SK-N-SH (cell line): ENCODE measurements at regions not wholly inside any gene's neighbourhood (a gene's known extent, or its start where the extent isn't known, plus 50 kb on each side); places are given as distances from the start of the nearest gene placed in this dataset.

Experiments used
- CTCF ChIA-PET: fragments of 300-600, 350-600 bp; formaldehyde crosslinking; extraction: SDS; loops from one replicate; lab custom pipeline; 2021; lab: Yijun Ruan, JAX
- POLR2A ChIA-PET: fragments of 350-600 bp; sonication (Branson Sonifier 250); formaldehyde crosslinking; extraction: SDS; loops from one replicate; lab custom pipeline; 2020; ENCODE audit warnings: antibody characterized with exemption, inconsistent platforms; lab: Yijun Ruan, JAX
- DNase-seq: peaks from one replicate; pipeline ENCODE4 v3.0.0; 2012
- H2AFZ ChIP-seq: fragments of 200-600 bp; sonication (generic); 2 replicates; pipeline ENCODE4 v1.8.1; 2016; ENCODE audit warnings: antibody characterized with exemption, mild to moderate bottlenecking, low read depth
- H3F3A ChIP-seq: fragments of 200-600 bp; sonication (generic); replicated peaks from 2 replicates; pipeline ENCODE3; 2016; ENCODE audit warnings: antibody characterized with exemption, mild to moderate bottlenecking; ENCODE audit not compliant: insufficient read depth
- H3K27ac ChIP-seq, 2 experiments: fragments of 200-500 bp in 1 of 2; fragments of 200-600 bp in 1 of 2; sonication (Bioruptor generic) in 1 of 2; sonication (generic), shearing (Covaris generic) in 1 of 2; 2 replicates each; pipeline versions ENCODE4 v1.5.1 to v1.6.1; 2014 to 2016; ENCODE audit warnings: low read depth in 2 of 2, inconsistent platforms in 1 of 2, low read length in 1 of 2, mild to moderate bottlenecking in 1 of 2, mixed read lengths in 1 of 2
- H3K27me3 ChIP-seq: fragments of 200-600 bp; sonication (generic), shearing (Covaris generic); 2 replicates; pipeline ENCODE4 v1.6.1; 2016; ENCODE audit warnings: mixed run types; ENCODE audit not compliant: insufficient read depth
- H3K36me3 ChIP-seq, 2 experiments: fragments of 200-500 bp in 1 of 2; fragments of 200-600 bp in 1 of 2; sonication (Bioruptor generic) in 1 of 2; sonication (generic) in 1 of 2; replicated peaks in 1 of 2; 2 replicates each; pipeline versions ENCODE3 to v1.5.1; 2014 to 2016; ENCODE audit warnings: low read length in 1 of 2, mild to moderate bottlenecking in 1 of 2; ENCODE audit not compliant: insufficient read depth in 2 of 2, control insufficient read depth in 1 of 2
- H3K4me1 ChIP-seq, 2 experiments: fragments of 200-500 bp in 1 of 2; fragments of 200-600 bp in 1 of 2; sonication (Bioruptor generic) in 1 of 2; sonication (generic), shearing (Covaris generic) in 1 of 2; 2 replicates each; pipeline versions ENCODE4 v1.5.1 to v1.6.1; 2014 to 2016; ENCODE audit warnings: low read depth in 1 of 2, low read length in 1 of 2, mixed run types in 1 of 2; ENCODE audit not compliant: insufficient read depth in 2 of 2, control insufficient read depth in 1 of 2
- H3K4me2 ChIP-seq: fragments of 200-600 bp; sonication (generic), shearing (Covaris generic); 2 replicates; pipeline ENCODE4 v1.6.1; 2017; ENCODE audit warnings: mixed run types
- H3K4me3 ChIP-seq, 2 experiments: fragments of 200-500 bp in 1 of 2; fragments of 200-600 bp in 1 of 2; sonication (Bioruptor generic) in 1 of 2; sonication (generic), shearing (Covaris generic) in 1 of 2; 2 replicates each; pipeline versions ENCODE4 v1.5.1 to v1.8.1; 2014 to 2016; ENCODE audit warnings: low read depth in 2 of 2, inconsistent platforms in 1 of 2, low read length in 1 of 2, mild to moderate bottlenecking in 1 of 2, mixed read lengths in 1 of 2, moderate library complexity in 1 of 2
- H3K79me2 ChIP-seq: fragments of 200-600 bp; sonication (generic); 2 replicates; pipeline ENCODE4 v1.8.1; 2017; ENCODE audit warnings: mild to moderate bottlenecking; ENCODE audit not compliant: insufficient read depth
- H3K9ac ChIP-seq: fragments of 200-600 bp; sonication (generic); 2 replicates; pipeline ENCODE4 v1.6.1; 2017; ENCODE audit warnings: mixed run types
- H3K9me2 ChIP-seq: fragments of 200-600 bp; sonication (generic); 2 replicates; pipeline ENCODE4 v1.6.1; 2017; ENCODE audit warnings: mixed run types
- H3K9me3 ChIP-seq: fragments of 200-600 bp; sonication (generic); 2 replicates; pipeline ENCODE4 v1.6.1; 2017; ENCODE audit warnings: mixed run types, mild to moderate bottlenecking, moderate library complexity
- H4K20me1 ChIP-seq: fragments of 200-600 bp; sonication (generic); 2 replicates; pipeline ENCODE4 v1.6.1; 2017; ENCODE audit warnings: mild to moderate bottlenecking, mixed run types; ENCODE audit not compliant: insufficient read depth
- EP300 ChIP-seq, 2 experiments: IDR thresholded peaks; 2 replicates each; pipeline versions ENCODE4 v1.4.0 to v1.6.1; 2012; ENCODE audit warnings: borderline replicate concordance in 1 of 2, low read depth in 1 of 2, low read length in 1 of 2
- EZH2phosphoT487 ChIP-seq: fragments of 200-600 bp; sonication (generic); IDR thresholded peaks from 2 replicates; pipeline ENCODE4 v1.6.1; 2017; ENCODE audit warnings: low read depth, mixed run types, mild to moderate bottlenecking, antibody characterized with exemption, moderate library complexity, borderline replicate concordance
- FOSL2 ChIP-seq: IDR thresholded peaks from 2 replicates; pipeline ENCODE4 v1.4.0; 2012; ENCODE audit warnings: low read depth, mild to moderate bottlenecking, moderate library complexity, borderline replicate concordance
- FOXM1 ChIP-seq: IDR thresholded peaks from 2 replicates; pipeline ENCODE4 v1.4.0; 2012; ENCODE audit warnings: low read depth, mild to moderate bottlenecking
- GABPA ChIP-seq: IDR thresholded peaks from 2 replicates; pipeline ENCODE4 v1.4.0; 2012; ENCODE audit warnings: low read depth, mild to moderate bottlenecking
- JUND ChIP-seq: IDR thresholded peaks from 2 replicates; pipeline ENCODE4 v1.4.0; 2012
- MXI1 ChIP-seq: IDR thresholded peaks from 2 replicates; pipeline ENCODE4 v1.6.1; 2012; ENCODE audit warnings: mild to moderate bottlenecking, low read depth, low read length, improper control_type of control experiment
- POLR2AphosphoS5 ChIP-seq: IDR thresholded peaks from 2 replicates; pipeline ENCODE4 v1.6.1; 2012; ENCODE audit warnings: low read depth, low read length
- RAD21 ChIP-seq: IDR thresholded peaks from 2 replicates; pipeline ENCODE4 v1.6.1; 2012; ENCODE audit warnings: mild to moderate bottlenecking, low read length
- RCOR1 ChIP-seq: fragments of 150-350 bp; IDR thresholded peaks from 2 replicates; pipeline ENCODE4 v1.6.1; 2017; ENCODE audit warnings: antibody characterized with exemption, low read length
- SMC3 ChIP-seq: IDR thresholded peaks from 2 replicates; pipeline ENCODE4 v1.6.1; 2012; ENCODE audit warnings: low read depth, low read length, improper control_type of control experiment
- TAF1 ChIP-seq: IDR thresholded peaks from 2 replicates; pipeline ENCODE4 v1.6.1; 2012; ENCODE audit warnings: low read depth, mild to moderate bottlenecking, low read length, moderate library complexity, borderline replicate concordance
- TCF12 ChIP-seq: IDR thresholded peaks from 2 replicates; pipeline ENCODE4 v1.4.0; 2012
- TEAD4 ChIP-seq: IDR thresholded peaks from 2 replicates; pipeline ENCODE4 v1.4.0; 2012; ENCODE audit warnings: mild to moderate bottlenecking, borderline replicate concordance; ENCODE audit not compliant: insufficient read depth
- YY1 ChIP-seq: IDR thresholded peaks from 2 replicates; pipeline ENCODE4 v1.4.0; 2012; ENCODE audit warnings: low read depth, mild to moderate bottlenecking
- WGBS: methylation state at CpG from one replicate; pipeline ENCODE4 v1.1.6; 2017; ENCODE audit warnings: low lambda C conversion rate; 5-methylcytosine and 5-hydroxymethylcytosine counted together
- TF ChIP-seq, protein P1 (sequence below): IDR thresholded peaks from 2 replicates; pipeline ENCODE4 v1.4.0; 2012; ENCODE audit warnings: low read depth, borderline replicate concordance
- TF ChIP-seq, protein P2 (sequence below): IDR thresholded peaks from 2 replicates; pipeline ENCODE4; 2012
- TF ChIP-seq, protein P3 (sequence below): fragments of 150-350 bp; IDR thresholded peaks from 2 replicates; pipeline ENCODE4 v1.6.1; 2016; ENCODE audit warnings: mild to moderate bottlenecking, low read depth, low read length
- TF ChIP-seq, protein P4 (sequence below): IDR thresholded peaks from 2 replicates; pipeline ENCODE4 v1.6.1; 2012; ENCODE audit warnings: mild to moderate bottlenecking, low read depth, low read length, moderate library complexity
- TF ChIP-seq, protein P5 (sequence below): IDR thresholded peaks from 2 replicates; pipeline ENCODE4 v1.4.0; 2012; ENCODE audit warnings: low read depth
- TF ChIP-seq, protein P6 (sequence below): IDR thresholded peaks from 2 replicates; pipeline ENCODE4 v1.4.0; 2012; ENCODE audit warnings: low read depth, borderline replicate concordance

DNA sequence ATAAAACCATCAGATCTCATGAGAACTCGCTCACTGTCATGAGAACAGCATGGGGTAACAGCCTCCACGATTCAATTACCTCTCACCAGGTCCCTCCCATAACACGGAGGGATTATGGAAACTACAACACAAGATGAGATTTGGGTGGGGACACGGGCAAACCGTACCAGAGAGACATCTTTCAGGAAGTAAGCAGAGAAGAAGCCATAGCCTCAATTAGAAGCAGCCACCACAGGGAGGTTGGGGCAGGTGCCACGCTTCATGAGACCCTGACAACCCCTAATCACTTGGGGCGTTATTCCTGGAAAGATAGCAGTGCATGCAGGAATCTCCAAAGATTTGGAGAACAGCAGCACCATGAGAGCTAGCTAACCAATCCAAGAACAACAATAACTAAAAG lies 52.9 kb upstream of the SIRPG start (continued):
- TF ChIP-seq, protein P1, sequence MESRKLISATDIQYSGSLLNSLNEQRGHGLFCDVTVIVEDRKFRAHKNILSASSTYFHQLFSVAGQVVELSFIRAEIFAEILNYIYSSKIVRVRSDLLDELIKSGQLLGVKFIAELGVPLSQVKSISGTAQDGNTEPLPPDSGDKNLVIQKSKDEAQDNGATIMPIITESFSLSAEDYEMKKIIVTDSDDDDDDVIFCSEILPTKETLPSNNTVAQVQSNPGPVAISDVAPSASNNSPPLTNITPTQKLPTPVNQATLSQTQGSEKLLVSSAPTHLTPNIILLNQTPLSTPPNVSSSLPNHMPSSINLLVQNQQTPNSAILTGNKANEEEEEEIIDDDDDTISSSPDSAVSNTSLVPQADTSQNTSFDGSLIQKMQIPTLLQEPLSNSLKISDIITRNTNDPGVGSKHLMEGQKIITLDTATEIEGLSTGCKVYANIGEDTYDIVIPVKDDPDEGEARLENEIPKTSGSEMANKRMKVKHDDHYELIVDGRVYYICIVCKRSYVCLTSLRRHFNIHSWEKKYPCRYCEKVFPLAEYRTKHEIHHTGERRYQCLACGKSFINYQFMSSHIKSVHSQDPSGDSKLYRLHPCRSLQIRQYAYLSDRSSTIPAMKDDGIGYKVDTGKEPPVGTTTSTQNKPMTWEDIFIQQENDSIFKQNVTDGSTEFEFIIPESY: no peak
- no peak for TF ChIP-seq TEAD4

DNA sequence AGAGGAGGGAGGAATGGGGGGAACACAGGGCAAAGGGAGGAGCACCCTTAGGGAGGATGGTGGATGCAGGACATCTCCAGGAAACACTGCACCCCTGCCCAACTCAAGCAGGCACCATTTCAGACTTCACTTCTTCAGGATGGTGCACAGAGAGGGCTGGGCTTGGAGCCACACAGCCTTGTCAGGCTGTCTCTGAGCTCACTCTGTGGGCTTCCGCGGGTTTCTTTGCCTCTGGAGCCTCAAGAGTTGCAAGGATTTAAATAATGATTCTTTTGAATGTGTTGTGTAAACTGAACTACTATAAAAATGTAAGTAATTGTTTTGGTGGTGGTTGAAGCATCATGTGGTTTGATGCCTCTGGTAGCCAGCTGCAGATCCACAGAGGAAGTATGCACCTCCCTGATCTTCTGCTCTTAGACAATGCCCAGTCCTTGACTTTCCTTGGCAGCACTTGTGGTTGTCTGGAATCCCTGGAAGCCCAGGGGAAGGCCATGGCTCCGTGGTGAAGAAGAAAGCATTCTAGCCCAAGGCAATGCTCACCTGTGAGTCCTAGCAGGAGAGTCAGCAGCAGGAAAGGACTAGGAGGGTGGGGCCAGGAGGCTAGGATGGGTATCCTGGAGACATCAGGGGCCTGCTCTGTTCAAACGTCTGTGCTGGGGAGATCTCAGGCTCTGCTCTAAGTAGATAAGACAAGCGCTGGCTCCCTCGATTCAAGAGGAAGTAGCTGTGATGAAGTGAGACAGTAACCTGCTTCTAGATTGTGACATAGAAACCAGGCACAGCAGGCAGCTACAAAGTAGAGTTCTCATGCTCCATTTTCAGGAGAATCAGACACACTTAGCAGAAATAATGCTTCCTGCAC lies 50.2 kb upstream of the SIRPG start:
- DNase-seq: no peak
- CTCF ChIA-PET: no interaction called here
- no peak for TF ChIP-seq POLR2AphosphoS5
- TF ChIP-seq EP300 (IDR thresholded peaks at IDR 0.05; ENCODE audit: borderline replicate concordance in 1 of 2, low read depth in 1 of 2, low read length in 1 of 2): no peak
- no peak for TF ChIP-seq SMC3
- TF ChIP-seq, protein P2, sequence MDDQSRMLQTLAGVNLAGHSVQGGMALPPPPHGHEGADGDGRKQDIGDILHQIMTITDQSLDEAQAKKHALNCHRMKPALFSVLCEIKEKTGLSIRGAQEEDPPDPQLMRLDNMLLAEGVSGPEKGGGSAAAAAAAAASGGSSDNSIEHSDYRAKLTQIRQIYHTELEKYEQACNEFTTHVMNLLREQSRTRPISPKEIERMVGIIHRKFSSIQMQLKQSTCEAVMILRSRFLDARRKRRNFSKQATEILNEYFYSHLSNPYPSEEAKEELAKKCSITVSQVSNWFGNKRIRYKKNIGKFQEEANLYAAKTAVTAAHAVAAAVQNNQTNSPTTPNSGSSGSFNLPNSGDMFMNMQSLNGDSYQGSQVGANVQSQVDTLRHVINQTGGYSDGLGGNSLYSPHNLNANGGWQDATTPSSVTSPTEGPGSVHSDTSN: no peak
- TF ChIP-seq FOSL2: no peak
- TF ChIP-seq YY1: no peak
- no peak for TF ChIP-seq MXI1
- no peak for TF ChIP-seq TAF1
- no peak for TF ChIP-seq GABPA
- TF ChIP-seq TCF12: no peak
- TF ChIP-seq FOXM1: no peak
- no peak for TF ChIP-seq JUND
- TF ChIP-seq RCOR1: no peak
- TF ChIP-seq, protein P3, sequence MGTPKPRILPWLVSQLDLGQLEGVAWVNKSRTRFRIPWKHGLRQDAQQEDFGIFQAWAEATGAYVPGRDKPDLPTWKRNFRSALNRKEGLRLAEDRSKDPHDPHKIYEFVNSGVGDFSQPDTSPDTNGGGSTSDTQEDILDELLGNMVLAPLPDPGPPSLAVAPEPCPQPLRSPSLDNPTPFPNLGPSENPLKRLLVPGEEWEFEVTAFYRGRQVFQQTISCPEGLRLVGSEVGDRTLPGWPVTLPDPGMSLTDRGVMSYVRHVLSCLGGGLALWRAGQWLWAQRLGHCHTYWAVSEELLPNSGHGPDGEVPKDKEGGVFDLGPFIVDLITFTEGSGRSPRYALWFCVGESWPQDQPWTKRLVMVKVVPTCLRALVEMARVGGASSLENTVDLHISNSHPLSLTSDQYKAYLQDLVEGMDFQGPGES: no peak
- TF ChIP-seq, protein P4, sequence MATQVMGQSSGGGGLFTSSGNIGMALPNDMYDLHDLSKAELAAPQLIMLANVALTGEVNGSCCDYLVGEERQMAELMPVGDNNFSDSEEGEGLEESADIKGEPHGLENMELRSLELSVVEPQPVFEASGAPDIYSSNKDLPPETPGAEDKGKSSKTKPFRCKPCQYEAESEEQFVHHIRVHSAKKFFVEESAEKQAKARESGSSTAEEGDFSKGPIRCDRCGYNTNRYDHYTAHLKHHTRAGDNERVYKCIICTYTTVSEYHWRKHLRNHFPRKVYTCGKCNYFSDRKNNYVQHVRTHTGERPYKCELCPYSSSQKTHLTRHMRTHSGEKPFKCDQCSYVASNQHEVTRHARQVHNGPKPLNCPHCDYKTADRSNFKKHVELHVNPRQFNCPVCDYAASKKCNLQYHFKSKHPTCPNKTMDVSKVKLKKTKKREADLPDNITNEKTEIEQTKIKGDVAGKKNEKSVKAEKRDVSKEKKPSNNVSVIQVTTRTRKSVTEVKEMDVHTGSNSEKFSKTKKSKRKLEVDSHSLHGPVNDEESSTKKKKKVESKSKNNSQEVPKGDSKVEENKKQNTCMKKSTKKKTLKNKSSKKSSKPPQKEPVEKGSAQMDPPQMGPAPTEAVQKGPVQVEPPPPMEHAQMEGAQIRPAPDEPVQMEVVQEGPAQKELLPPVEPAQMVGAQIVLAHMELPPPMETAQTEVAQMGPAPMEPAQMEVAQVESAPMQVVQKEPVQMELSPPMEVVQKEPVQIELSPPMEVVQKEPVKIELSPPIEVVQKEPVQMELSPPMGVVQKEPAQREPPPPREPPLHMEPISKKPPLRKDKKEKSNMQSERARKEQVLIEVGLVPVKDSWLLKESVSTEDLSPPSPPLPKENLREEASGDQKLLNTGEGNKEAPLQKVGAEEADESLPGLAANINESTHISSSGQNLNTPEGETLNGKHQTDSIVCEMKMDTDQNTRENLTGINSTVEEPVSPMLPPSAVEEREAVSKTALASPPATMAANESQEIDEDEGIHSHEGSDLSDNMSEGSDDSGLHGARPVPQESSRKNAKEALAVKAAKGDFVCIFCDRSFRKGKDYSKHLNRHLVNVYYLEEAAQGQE: no peak
- TF ChIP-seq, protein P5, sequence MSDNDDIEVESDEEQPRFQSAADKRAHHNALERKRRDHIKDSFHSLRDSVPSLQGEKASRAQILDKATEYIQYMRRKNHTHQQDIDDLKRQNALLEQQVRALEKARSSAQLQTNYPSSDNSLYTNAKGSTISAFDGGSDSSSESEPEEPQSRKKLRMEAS: no peak
- no peak for TF ChIP-seq RAD21
- TF ChIP-seq EZH2phosphoT487: no peak
- TF ChIP-seq, protein P6, sequence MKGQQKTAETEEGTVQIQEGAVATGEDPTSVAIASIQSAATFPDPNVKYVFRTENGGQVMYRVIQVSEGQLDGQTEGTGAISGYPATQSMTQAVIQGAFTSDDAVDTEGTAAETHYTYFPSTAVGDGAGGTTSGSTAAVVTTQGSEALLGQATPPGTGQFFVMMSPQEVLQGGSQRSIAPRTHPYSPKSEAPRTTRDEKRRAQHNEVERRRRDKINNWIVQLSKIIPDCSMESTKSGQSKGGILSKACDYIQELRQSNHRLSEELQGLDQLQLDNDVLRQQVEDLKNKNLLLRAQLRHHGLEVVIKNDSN: no peak

More for the DNA sequence above, 50.2 kb upstream of the SIRPG start:
- H3K9me2 ChIP-seq: no peaks in the 10 kb centered on the region
- no peak overlapping the region for H3K27ac ChIP-seq
- H3F3A ChIP-seq: no peaks in the 10 kb centered on the region
- peaks cover 8% of the 10 kb centered on the region; the same call in 1 of the 2 replicates for H3K27me3 ChIP-seq
- H3K9me3 ChIP-seq: no peaks in the 10 kb centered on the region
- H3K79me2 ChIP-seq: no peaks in the 10 kb centered on the region
- H3K4me1 ChIP-seq: no peaks in the 10 kb centered on the region; a peak in 1 of 4 replicates
- no peak overlapping the region for H2AFZ ChIP-seq
- WGBS: 28% methylated on average over 6 of the region's 6 CpGs
- H4K20me1 ChIP-seq: no peaks in the 10 kb centered on the region
- H3K9ac ChIP-seq: no peak overlapping the region
- H3K4me3 ChIP-seq: no peak overlapping the region
- no peaks in the 10 kb centered on the region for H3K36me3 ChIP-seq
- H3K4me2 ChIP-seq: no peak overlapping the region
- POLR2A ChIA-PET: no interaction called here
